PC-9 (cell line): ENCODE measurements at regions not wholly inside any gene's neighbourhood (a gene's known extent, or its start where the extent isn't known, plus 50 kb on each side); places are given as distances from the start of the nearest gene placed in this dataset.

ENCODE experiments used
- BruUV-seq: library from RNA; stranded (reverse); fragments of 400-500 nt; replicated peaks from 2 replicates; lab custom pipeline; 2021; lab: Mats Ljungman, UMichigan
- CTCF ChIA-PET: fragments of 300-600 bp; sonication (Branson Sonifier 250); formaldehyde crosslinking; loops from one replicate; lab custom pipeline; 2022; ENCODE audit warnings: antibody characterized with exemption; lab: Charles Lee
- POLR2A ChIA-PET: fragments of 300-600 bp; sonication (Branson Sonifier 250); formaldehyde crosslinking; loops from one replicate; lab custom pipeline; 2022; ENCODE audit warnings: antibody characterized with exemption; ENCODE audit not compliant: unreplicated experiment; lab: Charles Lee
- DNase-seq, 2 experiments: peaks; one replicate each; pipeline versions ENCODE4 v3.0.0 to v3.0.0-alpha.2; 2015 to 2022; ENCODE audit warnings: mixed read lengths in 1 of 2
- H2AFZ ChIP-seq: fragments of 200-600 bp; sonication (generic); 2 replicates; pipeline ENCODE4 v1.8.1; 2017; ENCODE audit warnings: antibody characterized with exemption
- H3F3A ChIP-seq: fragments of 200-600 bp; sonication (generic); 2 replicates; pipeline ENCODE4 v1.8.1; 2017; ENCODE audit warnings: antibody characterized with exemption, mild to moderate bottlenecking, low read depth; ENCODE audit not compliant: insufficient read depth
- H3K27ac ChIP-seq: fragments of 200-600 bp; sonication (generic); 2 replicates; pipeline ENCODE4 v1.6.1; 2016; ENCODE audit warnings: mixed run types
- H3K27me3 ChIP-seq: fragments of 200-600 bp; sonication (generic); 2 replicates; pipeline ENCODE4 v1.6.1; 2016; ENCODE audit warnings: low read depth, mixed run types; ENCODE audit not compliant: insufficient read depth
- H3K36me3 ChIP-seq: fragments of 200-600 bp; sonication (generic); 2 replicates; pipeline ENCODE4 v1.6.1; 2016; ENCODE audit warnings: low read depth, mixed run types
- H3K4me1 ChIP-seq: fragments of 200-600 bp; sonication (generic); replicated peaks from 2 replicates; pipeline ENCODE4 v1.6.1; 2016; ENCODE audit warnings: mixed run types; ENCODE audit not compliant: insufficient read depth
- H3K4me2 ChIP-seq: fragments of 200-600 bp; sonication (generic); 2 replicates; pipeline ENCODE4 v1.6.1; 2017; ENCODE audit warnings: mixed run types
- H3K4me3 ChIP-seq: fragments of 200-600 bp; sonication (generic); 2 replicates; pipeline ENCODE4 v1.6.1; 2016; ENCODE audit warnings: mixed run types
- H3K79me2 ChIP-seq: fragments of 200-600 bp; sonication (generic); 2 replicates; pipeline ENCODE4 v1.6.1; 2017; ENCODE audit warnings: low read depth, mixed run types
- H3K9me2 ChIP-seq: fragments of 200-600 bp; sonication (generic); 2 replicates; pipeline ENCODE4 v1.8.1; 2017; ENCODE audit warnings: mild to moderate bottlenecking; ENCODE audit not compliant: insufficient read depth
- H3K9me3 ChIP-seq: fragments of 200-600 bp; sonication (generic); 2 replicates; pipeline ENCODE4 v1.8.1; 2016; ENCODE audit warnings: low read depth; ENCODE audit not compliant: insufficient read depth
- H4K20me1 ChIP-seq: fragments of 200-600 bp; sonication (generic); 2 replicates; pipeline ENCODE4 v1.8.1; 2017; ENCODE audit not compliant: insufficient read depth
- CTCF ChIP-seq: fragments of 200-600 bp; sonication (generic); conservative IDR thresholded peaks from 2 replicates; pipeline ENCODE4 v1.6.1; 2017; ENCODE audit warnings: mixed run types, antibody characterized with exemption, mild to moderate bottlenecking, moderate library complexity
- EZH2 ChIP-seq: fragments of 200-600 bp; sonication (generic); IDR thresholded peaks from 2 replicates; pipeline ENCODE4 v1.8.0; 2017; ENCODE audit warnings: antibody characterized with exemption, low read depth
- intact Hi-C: fragments of 100-400 bp; cut with micrococcal nuclease; formaldehyde crosslinking; loops from one replicate; pipeline ENCODE4 v1.10.0; 2022; ENCODE audit not compliant: unreplicated experiment

- Histone ChIP-seq H3K27me3 (no peaks in the 10 kb centered on the region), H3F3A (no peaks in the 10 kb centered on the region), H3K79me2 (no peaks in the 10 kb centered on the region), H3K4me3 (no peak overlapping the region), H2AFZ (no peak overlapping the region), H4K20me1 (no peaks in the 10 kb centered on the region), H3K4me2 (no peak overlapping the region), H3K9me3 (0 out of 2 replicates have a peak, but pooled peaks cover 4% of the 10 kb centered on the region), H3K27ac (no peak overlapping the region), H3K9me2 (no peaks in the 10 kb centered on the region), H3K4me1 (no peaks in the 10 kb centered on the region), H3K36me3 (no peaks in the 10 kb centered on the region)
- CTCF ChIA-PET = no interaction called here
- intact Hi-C loops = no loop called here
- BruUV-seq = no TSS peak
- no peak for DNase-seq
- POLR2A ChIA-PET = no interaction called here
- TF ChIP-seq CTCF (no peak), EZH2 (no peak)
Observed at GRCh38 chr11:90332415-90332814, 109.6 kb upstream of the CHORDC1 start.

- DNase-seq = no peak
- POLR2A ChIA-PET = no interaction called here
- BruUV-seq = no TSS peak
- no peaks in the 10 kb centered on the region for H3K36me3 ChIP-seq
- no peaks in the 10 kb centered on the region for H3F3A ChIP-seq
- no peak overlapping the region for H2AFZ ChIP-seq
- intact Hi-C loops = no loop called here
- H4K20me1 ChIP-seq = no peaks in the 10 kb centered on the region
- CTCF ChIA-PET = no interaction called here
- TF ChIP-seq EZH2 (no peak), CTCF (no peak)
- no peak overlapping the region for H3K4me3 ChIP-seq
- H3K4me2 ChIP-seq = no peak overlapping the region
- H3K27me3 ChIP-seq = no peaks in the 10 kb centered on the region
- 0 out of 2 replicates have a peak, but pooled peaks cover 4% of the 10 kb centered on the region for H3K9me3 ChIP-seq
- no peaks in the 10 kb centered on the region for H3K79me2 ChIP-seq
- H3K4me1 ChIP-seq = no peaks in the 10 kb centered on the region
- H3K9me2 ChIP-seq = no peaks in the 10 kb centered on the region
- H3K27ac ChIP-seq = no peak overlapping the region
Observed at GRCh38 chr11:90330632-90331031, 107.8 kb upstream of the CHORDC1 start.

GRCh38 chr11:90329043-90329442 is 106.2 kb upstream of the CHORDC1 start:
- no TSS peak for BruUV-seq
- Histone ChIP-seq H3K4me3 (no peak overlapping the region), H3K4me2 (no peak overlapping the region), H3K4me1 (no peaks in the 10 kb centered on the region), H3K9me3 (0 out of 2 replicates have a peak, but pooled peaks cover 4% of the 10 kb centered on the region), H4K20me1 (no peaks in the 10 kb centered on the region), H3K27me3 (no peaks in the 10 kb centered on the region), H3K36me3 (no peaks in the 10 kb centered on the region), H3K9me2 (0 out of 2 replicates have a peak, but pooled peaks cover 5% of the 10 kb centered on the region), H3K79me2 (no peaks in the 10 kb centered on the region), H3F3A (no peaks in the 10 kb centered on the region), H3K27ac (no peak overlapping the region), H2AFZ (no peak overlapping the region)
- POLR2A ChIA-PET = no interaction called here
- TF ChIP-seq EZH2 (no peak), CTCF (no peak)
- no peak for DNase-seq
- intact Hi-C loops = no loop called here
- CTCF ChIA-PET = no interaction called here
